Uterus (tissue), 2 donors: ENCODE measurements at regions not wholly inside any gene's neighbourhood (a gene's known extent, or its start where the extent isn't known, plus 50 kb on each side); places are given as distances from the start of the nearest gene placed in this dataset.

ENCODE experiments used
- CTCF ChIP-seq, 4 experiments: fragments of 200-600 bp in 2 of 4; fragments of 450-650 bp in 2 of 4; sonication (generic) in 2 of 4; IDR thresholded peaks; one replicate each; pipeline ENCODE4 v1.5.1; 2016 to 2019; ENCODE audit warnings: antibody characterized with exemption in 4 of 4, mild to moderate bottlenecking in 2 of 4, moderate library complexity in 1 of 4
- POLR2A ChIP-seq, 2 donors: fragments of 450-650 bp; IDR thresholded peaks; one replicate each; pipeline ENCODE4 v1.6.1; 2016; ENCODE audit warnings: antibody characterized with exemption in 2 of 2, mild to moderate bottlenecking in 1 of 2, moderate library complexity in 1 of 2

- TF ChIP-seq CTCF (IDR thresholded peaks at IDR 0.05) (no peak), POLR2A (IDR thresholded peaks at IDR 0.05) (no peak)
Observed at GRCh38 chr6:26304797-26305640, 60.0 kb upstream of the BTN3A2 start.
